SK-N-SH treated with all-trans-retinoic acid at 6 μM for 48 hours (cell line): ENCODE measurements at regions not wholly inside any gene's neighbourhood (a gene's known extent, or its start where the extent isn't known, plus 50 kb on each side); places are given as distances from the start of the nearest gene placed in this dataset.

Source experiments
- ATAC-seq: fragments of 200-7000 bp; cut with Tn5 transposase; 3 replicates; pipeline ENCODE4 v1.9.1; 2020; ENCODE audit warnings: mild to moderate bottlenecking, moderate library complexity
- ARNTL ChIP-seq: fragments of 450-650 bp; formaldehyde crosslinking; IDR thresholded peaks from 2 replicates; pipeline ENCODE4 v1.5.0; 2020; ENCODE audit warnings: low read depth, mild to moderate bottlenecking, moderate library complexity, borderline replicate concordance
- BACH2 ChIP-seq: fragments of 250-450 bp; sonication (Bioruptor Pico); IDR thresholded peaks from 2 replicates; pipeline ENCODE4 v1.9.0; 2021; ENCODE audit warnings: mild to moderate bottlenecking, borderline replicate concordance
- CREB5 ChIP-seq: fragments of 250-450 bp; sonication (Bioruptor Pico); IDR thresholded peaks from 2 replicates; pipeline ENCODE4 v1.5.1; 2020; ENCODE audit warnings: low read depth, mild to moderate bottlenecking, moderate library complexity
- CSDC2 ChIP-seq: fragments of 250-450 bp; sonication (Bioruptor Pico); IDR thresholded peaks from 2 replicates; pipeline ENCODE4 v1.5.0; 2020; ENCODE audit warnings: mild to moderate bottlenecking, moderate library complexity
- CSRNP3 ChIP-seq: fragments of 250-450 bp; sonication (Bioruptor Pico); IDR thresholded peaks from 2 replicates; pipeline ENCODE4 v1.5.1; 2021; ENCODE audit warnings: mild to moderate bottlenecking, moderate library complexity
- ISL1 ChIP-seq: fragments of 250-450 bp; sonication (Bioruptor Pico); IDR thresholded peaks from 2 replicates; pipeline ENCODE4 v2.1.2; 2022; ENCODE audit warnings: mild to moderate bottlenecking, moderate library complexity
- OSR1 ChIP-seq: fragments of 250-450 bp; sonication (Bioruptor Pico); IDR thresholded peaks from 2 replicates; pipeline ENCODE4 v1.8.0; 2022; ENCODE audit warnings: moderate library complexity, mild to moderate bottlenecking, inconsistent platforms
- PATZ1 ChIP-seq: fragments of 250-450 bp; sonication (Bioruptor Pico); IDR thresholded peaks from 2 replicates; pipeline ENCODE4 v1.8.0; 2020; ENCODE audit warnings: mild to moderate bottlenecking, moderate library complexity, borderline replicate concordance
- POU6F1 ChIP-seq: fragments of 250-450 bp; sonication (Bioruptor Pico); IDR thresholded peaks from 2 replicates; pipeline ENCODE4 v1.8.0; 2021; ENCODE audit warnings: low read depth, mild to moderate bottlenecking, moderate library complexity, borderline replicate concordance
- PPARA ChIP-seq: fragments of 250-450 bp; sonication (Bioruptor Pico); IDR thresholded peaks from 2 replicates; pipeline ENCODE4 v1.5.0; 2020; ENCODE audit warnings: mild to moderate bottlenecking, borderline replicate concordance
- RARB ChIP-seq: fragments of 250-450 bp; sonication (Bioruptor Pico); IDR thresholded peaks from 2 replicates; pipeline ENCODE4 v1.8.0; 2021; ENCODE audit warnings: mild to moderate bottlenecking, moderate library complexity
- SNAI2 ChIP-seq: fragments of 250-450 bp; sonication (Bioruptor Pico); IDR thresholded peaks from 2 replicates; pipeline ENCODE4 v1.5.0; 2020; ENCODE audit warnings: mild to moderate bottlenecking, moderate library complexity
- TSHZ2 ChIP-seq: fragments of 250-450 bp; sonication (Bioruptor Pico); IDR thresholded peaks from 2 replicates; pipeline ENCODE4 v1.5.0; 2020; ENCODE audit warnings: mild to moderate bottlenecking, moderate library complexity
- ZC3H10 ChIP-seq: fragments of 250-450 bp; sonication (Bioruptor Pico); IDR thresholded peaks from 2 replicates; pipeline ENCODE4 v1.5.1; 2021; ENCODE audit warnings: mild to moderate bottlenecking, moderate library complexity
- ZFP30 ChIP-seq: fragments of 450-650 bp; formaldehyde crosslinking; IDR thresholded peaks from 2 replicates; pipeline ENCODE4 v1.5.0; 2022; ENCODE audit warnings: mild to moderate bottlenecking, moderate library complexity
- ZNF565 ChIP-seq: fragments of 450-650 bp; formaldehyde crosslinking; conservative IDR thresholded peaks from 2 replicates; pipeline ENCODE4 v1.5.0; 2020; ENCODE audit warnings: low read depth, mild to moderate bottlenecking, moderate library complexity
- ZNF70 ChIP-seq: fragments of 450-650 bp; formaldehyde crosslinking; IDR thresholded peaks from 2 replicates; pipeline ENCODE4 v1.5.0; 2020; ENCODE audit warnings: mild to moderate bottlenecking, moderate library complexity
- ZNF8 ChIP-seq: fragments of 450-650 bp; formaldehyde crosslinking; IDR thresholded peaks from 2 replicates; pipeline ENCODE4 v1.5.0; 2020; ENCODE audit warnings: mild to moderate bottlenecking, moderate library complexity

- TF ChIP-seq ZC3H10 (no peak), RARB (CRISPR knock-in tag) (no peak), PATZ1 (no peak), ZNF70 (CRISPR knock-in tag) (no peak), OSR1 (no peak)
- TF ChIP-seq, all 23 proteins: peak for 0
- no peak for ATAC-seq
Observed at GRCh38 chr14:97798176-97798575, 1001.0 kb downstream of the VRK1 start.

GRCh38 chr14:97802430-97803373 is 1005.5 kb downstream of the VRK1 start:
- no peak for TF ChIP-seq ARNTL (CRISPR knock-in tag)
- TF ChIP-seq CREB5 (CRISPR knock-in tag), result no peak
- no peak for TF ChIP-seq PPARA (CRISPR knock-in tag)
- TF ChIP-seq OSR1, result no peak
- TF ChIP-seq SNAI2 (CRISPR knock-in tag), result no peak
- TF ChIP-seq POU6F1 (CRISPR knock-in tag), result no peak
- TF ChIP-seq RARB (CRISPR knock-in tag), result no peak
- no peak for TF ChIP-seq CSDC2
- ATAC-seq, result no peak

- no peak for ATAC-seq
- TF ChIP-seq OSR1, result no peak
- TF ChIP-seq CSDC2, result no peak
- no peak for TF ChIP-seq SNAI2 (CRISPR knock-in tag)
- TF ChIP-seq ZNF565, result no peak
- TF ChIP-seq POU6F1 (CRISPR knock-in tag), result no peak
- no peak for TF ChIP-seq ISL1 (CRISPR knock-in tag)
- TF ChIP-seq BACH2 (CRISPR knock-in tag), result no peak
- TF ChIP-seq PATZ1, result no peak
- TF ChIP-seq TSHZ2, result no peak
- no peak for TF ChIP-seq ZC3H10
- no peak for TF ChIP-seq CSRNP3
- TF ChIP-seq ZNF8 (CRISPR knock-in tag), result no peak
- no peak for TF ChIP-seq ZFP30 (CRISPR knock-in tag)
Observed at GRCh38 chr14:97804056-97804455, 1006.9 kb downstream of the VRK1 start.
